GM12878 (cell line): ENCODE measurements at regions not wholly inside any gene's neighbourhood (a gene's known extent, or its start where the extent isn't known, plus 50 kb on each side); places are given as distances from the start of the nearest gene placed in this dataset.

ENCODE experiments used
- ATAC-seq: fragments of 200-7000 bp; cut with Tn5 transposase; 3 replicates; pipeline ENCODE4 v1.9.1; 2020; ENCODE audit warnings: mild to moderate bottlenecking, moderate library complexity
- BruUV-seq: library from RNA; stranded (reverse); fragments of 400-500 nt; replicated peaks from 2 replicates; lab custom pipeline; 2021; lab: Mats Ljungman, UMichigan
- CTCF ChIA-PET: fragments of 300-600 bp; sonication (Branson Sonifier 250); formaldehyde crosslinking; extraction: SDS; loops from one replicate; lab custom pipeline; 2021; ENCODE audit warnings: inconsistent platforms; lab: Yijun Ruan, JAX
- POLR2A ChIA-PET: fragments of 350-600 bp; formaldehyde crosslinking; extraction: SDS; loops from one replicate; lab custom pipeline; 2021; ENCODE audit warnings: inconsistent platforms; lab: Charles Lee
- RAD21 ChIA-PET: fragments of 300-600 bp; sonication (Branson Sonifier 250); formaldehyde crosslinking; loops from one replicate; lab custom pipeline; 2023; ENCODE audit warnings: antibody characterized with exemption; ENCODE audit not compliant: unreplicated experiment; lab: Charles Lee
- SMC1A ChIA-PET: fragments of 300-600 bp; sonication (Branson Sonifier 250); formaldehyde crosslinking; loops from one replicate; lab custom pipeline; 2023; ENCODE audit not compliant: unreplicated experiment, uncharacterized antibody; lab: Charles Lee
- DNase-seq: peaks from one replicate; pipeline ENCODE4 v3.0.0-alpha.2; 2011; ENCODE audit warnings: low read depth, low spot score
- FAIRE-seq: peaks from 3 replicates; lab custom pipeline; 2011; peaks lifted over from hg19 to GRCh38; lab: Jason Lieb, UNC
- H2AFZ ChIP-seq: 2 replicates; pipeline ENCODE4 v1.6.0; 2011; ENCODE audit warnings: low read depth, low read length, control low read depth; ENCODE audit not compliant: control insufficient read depth
- H3K27ac ChIP-seq: 2 replicates; pipeline ENCODE4 v1.5.1; 2011; ENCODE audit warnings: control low read depth; ENCODE audit not compliant: control insufficient read depth, insufficient read depth
- H3K27me3 ChIP-seq, 2 experiments: replicated peaks in 1 of 2; 2 replicates each; pipeline versions ENCODE4 v1.6.0 to v1.6.1; 2011; ENCODE audit warnings: low read length in 1 of 2; ENCODE audit not compliant: control insufficient read depth in 2 of 2, insufficient read depth in 2 of 2
- H3K36me3 ChIP-seq, 2 experiments: 2 replicates each; pipeline ENCODE4 v1.5.1; 2011; ENCODE audit warnings: low read length in 1 of 2; ENCODE audit not compliant: control insufficient read depth in 2 of 2, insufficient read depth in 2 of 2
- H3K4me1 ChIP-seq: 2 replicates; pipeline ENCODE4 v1.6.1; 2011; ENCODE audit warnings: mild to moderate bottlenecking, low read length, moderate library complexity, mixed read lengths; ENCODE audit not compliant: control insufficient read depth, insufficient read depth
- H3K4me2 ChIP-seq: 2 replicates; pipeline ENCODE4 v1.6.0; 2011; ENCODE audit warnings: control low read depth; ENCODE audit not compliant: control insufficient read depth, insufficient read depth
- H3K4me3 ChIP-seq: fragments of 200-600 bp; sonication (generic); 2 replicates; pipeline ENCODE4 v1.5.1; 2016
- H3K79me2 ChIP-seq: 2 replicates; pipeline ENCODE4 v1.6.0; 2011; ENCODE audit warnings: low read length; ENCODE audit not compliant: control insufficient read depth, insufficient read depth
- H3K9ac ChIP-seq: 2 replicates; pipeline ENCODE4 v1.8.0; 2011; ENCODE audit warnings: low read length, control low read depth, mixed read lengths; ENCODE audit not compliant: control insufficient read depth, insufficient read depth
- H3K9me3 ChIP-seq: replicated peaks from 3 replicates; pipeline ENCODE4 v1.5.1; 2011; ENCODE audit warnings: mild to moderate bottlenecking, low read length; ENCODE audit not compliant: control insufficient read depth, insufficient read depth
- H4K20me1 ChIP-seq: 2 replicates; pipeline ENCODE4 v1.6.0; 2011; ENCODE audit not compliant: control insufficient read depth, insufficient read depth
- CREM ChIP-seq: IDR thresholded peaks from 2 replicates; pipeline ENCODE4 v1.6.1; 2014; ENCODE audit warnings: antibody characterized with exemption, low read depth
- ESRRA ChIP-seq: IDR thresholded peaks from 2 replicates; pipeline ENCODE4 v1.6.1; 2012; ENCODE audit warnings: mild to moderate bottlenecking, low read length, improper control_type of control experiment
- FOXK2 ChIP-seq: fragments of 450-650 bp; IDR thresholded peaks from 2 replicates; pipeline ENCODE4 v1.6.1; 2017; ENCODE audit warnings: mild to moderate bottlenecking, moderate library complexity
- FOXM1 ChIP-seq: IDR thresholded peaks from 2 replicates; pipeline ENCODE4 v1.6.1; 2012; ENCODE audit warnings: low read depth, mild to moderate bottlenecking, inconsistent platforms, low read length, moderate library complexity
- HDAC2 ChIP-seq: fragments of 200-600 bp; sonication (generic); IDR thresholded peaks from 2 replicates; pipeline ENCODE4 v1.6.1; 2017
- KDM1A ChIP-seq: fragments of 200-600 bp; sonication (generic); IDR thresholded peaks from 2 replicates; pipeline ENCODE4 v1.6.1; 2016; ENCODE audit warnings: borderline replicate concordance
- MEF2B ChIP-seq: fragments of 450-650 bp; IDR thresholded peaks from 2 replicates; pipeline ENCODE4 v1.6.1; 2018; ENCODE audit warnings: mild to moderate bottlenecking, moderate library complexity; ENCODE audit not compliant: partially characterized antibody, poor library complexity, severe bottlenecking
- NRF1 ChIP-seq: conservative IDR thresholded peaks from 2 replicates; pipeline ENCODE4 v1.6.1; 2011; ENCODE audit warnings: mild to moderate bottlenecking, low read depth, low read length, improper control_type of control experiment
- SPI1 ChIP-seq: IDR thresholded peaks from 2 replicates; pipeline ENCODE4 v1.6.1; 2011; ENCODE audit warnings: low read depth, mild to moderate bottlenecking, low read length, moderate library complexity, borderline replicate concordance; ENCODE audit not compliant: insufficient read depth
- ZSCAN29 ChIP-seq: fragments of 450-650 bp; IDR thresholded peaks from 2 replicates; pipeline ENCODE4 v1.6.1; 2017; ENCODE audit warnings: mild to moderate bottlenecking, moderate library complexity
- WGBS: methylation state at CpG from one replicate; pipeline ENCODE4 v1.1.6; 2016; ENCODE audit warnings: low lambda C conversion rate; ENCODE audit not compliant: insufficient replicate concordance, insufficient coverage; ENCODE audit errors: missing lambda C conversion rate; 5-methylcytosine and 5-hydroxymethylcytosine counted together
- in situ Hi-C: fragments of 300-500 bp; cut with MboI; formaldehyde crosslinking; loops from 9 replicates; pipeline ENCODE4 v1.14.3; 2018; ENCODE audit warnings: mixed read lengths
- intact Hi-C: fragments of 100-400 bp; cut with micrococcal nuclease; formaldehyde crosslinking; loops from one replicate; pipeline ENCODE4 v1.14.2; 2022; ENCODE audit not compliant: unreplicated experiment
- TF ChIP-seq, protein P1 (sequence below): fragments of 450-650 bp; formaldehyde crosslinking; IDR thresholded peaks from 2 replicates; pipeline ENCODE4 v1.4.0; 2022; ENCODE audit warnings: mild to moderate bottlenecking, moderate library complexity
- TF ChIP-seq, protein P2 (sequence below): IDR thresholded peaks from 2 replicates; pipeline ENCODE4 v1.6.1; 2012; ENCODE audit warnings: low read depth, low read length, improper control_type of control experiment
- TF ChIP-seq, protein P3 (sequence below): IDR thresholded peaks from 2 replicates; pipeline ENCODE4 v1.6.1; 2011; ENCODE audit warnings: low read depth, low read length, improper control_type of control experiment, borderline replicate concordance

DNA sequence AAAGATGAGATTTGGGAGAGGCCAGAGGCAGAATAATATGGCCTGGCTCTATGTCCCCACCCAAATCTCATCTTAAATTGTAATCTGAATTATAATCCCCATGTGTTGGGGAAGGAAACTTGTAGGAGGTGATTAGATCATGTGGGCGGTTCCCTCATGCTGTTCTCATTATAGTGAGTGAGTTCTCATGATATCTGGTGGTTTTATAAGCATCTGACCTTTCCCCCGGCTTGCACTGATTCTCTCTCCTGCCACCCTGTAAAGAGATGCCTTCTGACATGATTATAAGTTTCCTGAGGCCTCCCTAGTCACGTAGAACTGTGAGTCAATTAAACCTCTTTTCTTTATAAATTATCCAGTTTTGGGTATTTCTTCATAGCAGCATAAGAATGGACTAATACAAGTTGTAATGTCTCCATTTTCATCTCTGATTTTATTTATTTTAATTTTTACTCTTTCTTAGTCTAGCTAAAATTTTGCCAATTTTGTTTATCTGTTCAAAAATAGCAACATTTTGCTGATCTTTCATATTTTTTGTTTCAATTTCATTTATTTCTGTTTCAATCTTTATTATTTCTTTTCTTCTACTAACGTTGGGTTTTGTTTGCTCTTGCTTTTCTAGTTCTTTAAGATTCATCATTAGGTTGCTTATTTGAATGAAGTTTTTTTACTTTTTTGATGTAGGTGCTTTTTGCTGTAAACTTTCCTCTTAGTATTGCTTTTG is 67.0 kb upstream of the ZRANB2 start (continued):
- no peak for TF ChIP-seq FOXM1
- no peak for TF ChIP-seq CREM
- TF ChIP-seq, protein P1, sequence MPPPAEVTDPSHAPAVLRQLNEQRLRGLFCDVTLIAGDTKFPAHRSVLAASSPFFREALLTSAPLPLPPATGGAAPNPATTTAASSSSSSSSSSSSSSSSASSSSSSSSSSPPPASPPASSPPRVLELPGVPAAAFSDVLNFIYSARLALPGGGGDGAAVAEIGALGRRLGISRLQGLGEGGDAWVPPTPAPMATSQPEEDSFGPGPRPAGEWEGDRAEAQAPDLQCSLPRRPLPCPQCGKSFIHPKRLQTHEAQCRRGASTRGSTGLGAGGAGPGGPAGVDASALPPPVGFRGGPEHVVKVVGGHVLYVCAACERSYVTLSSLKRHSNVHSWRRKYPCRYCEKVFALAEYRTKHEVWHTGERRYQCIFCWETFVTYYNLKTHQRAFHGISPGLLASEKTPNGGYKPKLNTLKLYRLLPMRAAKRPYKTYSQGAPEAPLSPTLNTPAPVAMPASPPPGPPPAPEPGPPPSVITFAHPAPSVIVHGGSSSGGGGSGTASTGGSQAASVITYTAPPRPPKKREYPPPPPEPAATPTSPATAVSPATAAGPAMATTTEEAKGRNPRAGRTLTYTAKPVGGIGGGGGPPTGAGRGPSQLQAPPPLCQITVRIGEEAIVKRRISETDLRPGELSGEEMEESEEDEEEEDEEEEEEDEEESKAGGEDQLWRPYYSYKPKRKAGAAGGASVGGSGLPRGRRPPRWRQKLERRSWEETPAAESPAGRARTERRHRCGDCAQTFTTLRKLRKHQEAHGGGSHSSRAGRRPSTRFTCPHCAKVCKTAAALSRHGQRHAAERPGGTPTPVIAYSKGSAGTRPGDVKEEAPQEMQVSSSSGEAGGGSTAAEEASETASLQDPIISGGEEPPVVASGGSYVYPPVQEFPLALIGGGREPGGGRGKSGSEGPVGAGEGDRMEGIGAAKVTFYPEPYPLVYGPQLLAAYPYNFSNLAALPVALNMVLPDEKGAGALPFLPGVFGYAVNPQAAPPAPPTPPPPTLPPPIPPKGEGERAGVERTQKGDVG (CRISPR knock-in tag), result no peak

DNA sequence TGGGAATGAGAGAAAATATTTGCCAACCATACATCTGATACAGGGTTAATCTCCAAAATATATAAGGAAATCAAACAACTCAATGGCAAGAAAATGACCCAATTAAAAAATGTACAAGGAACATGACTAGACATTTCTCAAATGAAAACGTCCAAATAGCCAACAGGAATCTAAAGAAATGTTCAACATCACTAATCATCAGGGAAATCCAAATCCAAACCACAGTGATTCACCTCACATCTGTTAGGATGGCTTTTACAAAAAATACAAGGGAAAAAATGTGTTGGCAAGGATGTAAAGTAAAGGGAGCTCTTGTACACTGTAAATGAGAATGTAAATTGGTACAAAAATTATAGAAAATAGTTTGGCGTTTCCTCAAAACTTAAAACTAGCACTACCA is 54.7 kb upstream of the ZRANB2 start:
- POLR2A ChIA-PET, result no interaction called here
- Histone ChIP-seq H3K27me3 (no peaks in the 10 kb centered on the region), H3K9ac (no peak overlapping the region), H3K4me1 (no peaks in the 10 kb centered on the region), H4K20me1 (no peaks in the 10 kb centered on the region), H3K36me3 (no peaks in the 10 kb centered on the region), H3K4me3 (no peak overlapping the region), H3K9me3 (no peaks in the 10 kb centered on the region), H3K27ac (no peak overlapping the region), H3K4me2 (no peak overlapping the region), H3K79me2 (no peaks in the 10 kb centered on the region), H2AFZ (no peak overlapping the region)
- TF ChIP-seq, protein P2, sequence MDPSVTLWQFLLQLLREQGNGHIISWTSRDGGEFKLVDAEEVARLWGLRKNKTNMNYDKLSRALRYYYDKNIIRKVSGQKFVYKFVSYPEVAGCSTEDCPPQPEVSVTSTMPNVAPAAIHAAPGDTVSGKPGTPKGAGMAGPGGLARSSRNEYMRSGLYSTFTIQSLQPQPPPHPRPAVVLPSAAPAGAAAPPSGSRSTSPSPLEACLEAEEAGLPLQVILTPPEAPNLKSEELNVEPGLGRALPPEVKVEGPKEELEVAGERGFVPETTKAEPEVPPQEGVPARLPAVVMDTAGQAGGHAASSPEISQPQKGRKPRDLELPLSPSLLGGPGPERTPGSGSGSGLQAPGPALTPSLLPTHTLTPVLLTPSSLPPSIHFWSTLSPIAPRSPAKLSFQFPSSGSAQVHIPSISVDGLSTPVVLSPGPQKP, result no peak
- TF ChIP-seq FOXK2 (no peak), SPI1 (no peak), KDM1A (no peak), NRF1 (no peak), HDAC2 (no peak), MEF2B (no peak), ESRRA (no peak), ZSCAN29 (no peak)
- TF ChIP-seq, protein P3, sequence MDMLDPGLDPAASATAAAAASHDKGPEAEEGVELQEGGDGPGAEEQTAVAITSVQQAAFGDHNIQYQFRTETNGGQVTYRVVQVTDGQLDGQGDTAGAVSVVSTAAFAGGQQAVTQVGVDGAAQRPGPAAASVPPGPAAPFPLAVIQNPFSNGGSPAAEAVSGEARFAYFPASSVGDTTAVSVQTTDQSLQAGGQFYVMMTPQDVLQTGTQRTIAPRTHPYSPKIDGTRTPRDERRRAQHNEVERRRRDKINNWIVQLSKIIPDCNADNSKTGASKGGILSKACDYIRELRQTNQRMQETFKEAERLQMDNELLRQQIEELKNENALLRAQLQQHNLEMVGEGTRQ, result no peak
- RAD21 ChIA-PET, result no interaction called here
- in situ Hi-C loops (no loop called here), intact Hi-C loops (no loop called here)
- CTCF ChIA-PET, result no interaction called here
- ATAC-seq (no peak), FAIRE-seq (no peak), DNase-seq (no peak)
- 41% methylated on average over 2 of the region's 2 CpGs for WGBS
- BruUV-seq, result no TSS peak
- SMC1A ChIA-PET, result no interaction called here
